CD4-positive, alpha-beta T cell treated with Interleukin-1 beta for 1 hour (primary cell): ENCODE measurements at regions not wholly inside any gene's neighbourhood (a gene's known extent, or its start where the extent isn't known, plus 50 kb on each side); places are given as distances from the start of the nearest gene placed in this dataset.
"Not testable (repeated sequence)": the region's sequence is repeated elsewhere in the genome, so short reads cannot be mapped to it uniquely, and the experiment has no call there.

Experiments
- DNase-seq, 2 donors: peaks; one replicate each; pipeline ENCODE4 v3.0.0-alpha.2; 2020 to 2022

GRCh38 chr3:194930377-194931204 is 244.9 kb downstream of the FAM43A start:
- DNase-seq, result peak in 1 of 2 donors; percentile 13

- no peak for DNase-seq
Measured at GRCh38 chr3:194931347-194931746, 245.7 kb downstream of the FAM43A start.

- no peak for DNase-seq
Measured at GRCh38 chr3:194931865-194932264, 246.2 kb downstream of the FAM43A start.

- no peak for DNase-seq
Measured at GRCh38 chr3:194933465-194933864, 247.8 kb downstream of the FAM43A start.

GRCh38 chr3:194935061-194935460 is 249.4 kb downstream of the FAM43A start:
- peak in 1 of 2 donors; percentile 23 for DNase-seq

- DNase-seq, result no peak
Measured at GRCh38 chr3:194935632-194936470, 250.2 kb downstream of the FAM43A start.

- DNase-seq, result no peak
Measured at GRCh38 chr3:194936659-194937058, 251.0 kb downstream of the FAM43A start.

- DNase-seq, result no peak
Measured at GRCh38 chr3:194937144-194937543, 251.5 kb downstream of the FAM43A start.

GRCh38 chr3:194937882-194938321 is 252.2 kb downstream of the FAM43A start:
- no peak for DNase-seq

GRCh38 chr3:194938845-194939531 is 253.3 kb downstream of the FAM43A start:
- DNase-seq, result no peak

- DNase-seq, result no peak
Measured at GRCh38 chr3:194939532-194939909, 253.8 kb downstream of the FAM43A start.

- DNase-seq, result no peak
Measured at GRCh38 chr3:194939949-194940770, 254.5 kb downstream of the FAM43A start.

- DNase-seq, result no peak
Measured at GRCh38 chr3:194941360-194941955, 255.8 kb downstream of the FAM43A start.

- no peak for DNase-seq
Measured at GRCh38 chr3:194941956-194942511, 256.4 kb downstream of the FAM43A start.

- no peak for DNase-seq
Measured at GRCh38 chr3:194944526-194944925, 258.8 kb downstream of the FAM43A start.

GRCh38 chr3:194945508-194945907 is 259.8 kb downstream of the FAM43A start:
- DNase-seq, result no peak

- no peak for DNase-seq
Measured at GRCh38 chr3:194946091-194946490, 260.4 kb downstream of the FAM43A start.

GRCh38 chr3:194949592-194949991 is 263.9 kb downstream of the FAM43A start:
- DNase-seq, result no peak

- no peak for DNase-seq
Measured at GRCh38 chr3:194950906-194951628, 265.4 kb downstream of the FAM43A start.

- not testable (repeated sequence) for DNase-seq
Measured at GRCh38 chr3:194951629-194951920, 265.9 kb downstream of the FAM43A start.

- DNase-seq, result no peak
Measured at GRCh38 chr3:194951931-194952582, 266.4 kb downstream of the FAM43A start.
